Lung (tissue), 11 donors: ENCODE measurements at regions not wholly inside any gene's neighbourhood (a gene's known extent, or its start where the extent isn't known, plus 50 kb on each side); places are given as distances from the start of the nearest gene placed in this dataset.

Experiments
- ATAC-seq: fragments of 200-7000 bp; cut with Tn5 transposase; one replicate; pipeline ENCODE4 v1.9.1; 2020; ENCODE audit warnings: moderate number of reproducible peaks; ENCODE audit not compliant: insufficient read depth, low FRiP score
- DNase-seq, 3 donors: peaks; one replicate each; pipeline ENCODE4 v3.0.0-alpha.2; 2013 to 2017
- H3K27ac ChIP-seq, 2 donors: one replicate each; pipeline ENCODE4 v1.5.1; 2013; ENCODE audit warnings: mild to moderate bottlenecking in 2 of 2, moderate library complexity in 2 of 2, control low read depth in 1 of 2, inconsistent platforms in 1 of 2, low read depth in 1 of 2, low read length in 1 of 2
- H3K27me3 ChIP-seq, 3 donors: one replicate each; pipeline ENCODE4 v1.5.1; 2013; ENCODE audit warnings: low read length in 2 of 3; ENCODE audit not compliant: control insufficient read depth in 3 of 3, insufficient read depth in 3 of 3
- H3K36me3 ChIP-seq, 4 donors: one replicate each; pipeline ENCODE4 v1.5.1; 2013; ENCODE audit warnings: low read length in 4 of 4, mild to moderate bottlenecking in 1 of 4, moderate library complexity in 1 of 4; ENCODE audit not compliant: control insufficient read depth in 4 of 4, insufficient read depth in 4 of 4
- H3K4me1 ChIP-seq, 5 donors: one replicate each; pipeline ENCODE4 v1.5.1; 2013; ENCODE audit warnings: low read length in 5 of 5, mild to moderate bottlenecking in 2 of 5, moderate library complexity in 1 of 5; ENCODE audit not compliant: control insufficient read depth in 5 of 5, insufficient read depth in 5 of 5
- H3K4me3 ChIP-seq: one replicate; pipeline ENCODE4 v1.5.1; 2013; ENCODE audit warnings: mild to moderate bottlenecking, control low read depth, moderate library complexity
- H3K9ac ChIP-seq, 2 donors: one replicate each; pipeline ENCODE4 v1.5.1; 2013; ENCODE audit warnings: low read length in 2 of 2, control low read depth in 1 of 2; ENCODE audit not compliant: insufficient read depth in 1 of 2
- H3K9me3 ChIP-seq, 4 donors: one replicate each; pipeline ENCODE4 v1.5.1; 2013; ENCODE audit warnings: low read length in 3 of 4, mild to moderate bottlenecking in 1 of 4, moderate library complexity in 1 of 4; ENCODE audit not compliant: control insufficient read depth in 4 of 4, insufficient read depth in 3 of 4
- WGBS, 2 donors: extraction: QIAGEN DNeasy Blood & Tissue Kit; methylation state at CpG; one replicate each; pipeline ENCODE4 v1.1.7; 2013; 5-methylcytosine and 5-hydroxymethylcytosine counted together
- TF ChIP-seq, protein P1 (sequence below): IDR thresholded peaks from 2 replicates; pipeline ENCODE4 v1.5.1; 2012; ENCODE audit warnings: mild to moderate bottlenecking; ENCODE audit errors: control extremely low read depth, extremely low read depth
- donor health status: control.
- donor health status: control.
- donor health status: Bipolar disorder and iron deficiency.
- donor health status: healthy.
- donor health status: DM: yes; HTN: yes; CAD: no.

DNA sequence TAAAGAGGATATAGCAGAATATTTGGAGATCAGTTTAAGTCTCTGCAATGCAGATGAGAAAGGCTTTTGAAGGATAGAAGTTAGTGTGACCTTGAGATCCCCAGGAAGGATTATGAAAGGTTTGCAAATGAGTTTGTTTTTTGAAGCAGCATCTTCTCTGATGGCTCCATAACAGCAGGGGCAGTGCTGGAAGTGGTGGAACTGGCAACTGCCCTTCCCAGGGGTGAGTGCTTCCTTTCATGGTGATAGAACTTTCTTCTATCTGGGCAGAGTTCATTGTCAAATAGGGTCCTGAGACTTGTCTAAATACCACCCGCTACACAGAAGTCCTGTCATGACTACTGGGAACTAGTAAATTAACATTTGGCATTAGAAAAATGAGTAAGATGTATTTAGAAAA is 314.2 kb upstream of the MCTP2 start:
- H3K9me3 ChIP-seq, result no peaks in the 10 kb centered on the region
- TF ChIP-seq, protein P1, sequence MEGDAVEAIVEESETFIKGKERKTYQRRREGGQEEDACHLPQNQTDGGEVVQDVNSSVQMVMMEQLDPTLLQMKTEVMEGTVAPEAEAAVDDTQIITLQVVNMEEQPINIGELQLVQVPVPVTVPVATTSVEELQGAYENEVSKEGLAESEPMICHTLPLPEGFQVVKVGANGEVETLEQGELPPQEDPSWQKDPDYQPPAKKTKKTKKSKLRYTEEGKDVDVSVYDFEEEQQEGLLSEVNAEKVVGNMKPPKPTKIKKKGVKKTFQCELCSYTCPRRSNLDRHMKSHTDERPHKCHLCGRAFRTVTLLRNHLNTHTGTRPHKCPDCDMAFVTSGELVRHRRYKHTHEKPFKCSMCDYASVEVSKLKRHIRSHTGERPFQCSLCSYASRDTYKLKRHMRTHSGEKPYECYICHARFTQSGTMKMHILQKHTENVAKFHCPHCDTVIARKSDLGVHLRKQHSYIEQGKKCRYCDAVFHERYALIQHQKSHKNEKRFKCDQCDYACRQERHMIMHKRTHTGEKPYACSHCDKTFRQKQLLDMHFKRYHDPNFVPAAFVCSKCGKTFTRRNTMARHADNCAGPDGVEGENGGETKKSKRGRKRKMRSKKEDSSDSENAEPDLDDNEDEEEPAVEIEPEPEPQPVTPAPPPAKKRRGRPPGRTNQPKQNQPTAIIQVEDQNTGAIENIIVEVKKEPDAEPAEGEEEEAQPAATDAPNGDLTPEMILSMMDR, result no peak

DNA sequence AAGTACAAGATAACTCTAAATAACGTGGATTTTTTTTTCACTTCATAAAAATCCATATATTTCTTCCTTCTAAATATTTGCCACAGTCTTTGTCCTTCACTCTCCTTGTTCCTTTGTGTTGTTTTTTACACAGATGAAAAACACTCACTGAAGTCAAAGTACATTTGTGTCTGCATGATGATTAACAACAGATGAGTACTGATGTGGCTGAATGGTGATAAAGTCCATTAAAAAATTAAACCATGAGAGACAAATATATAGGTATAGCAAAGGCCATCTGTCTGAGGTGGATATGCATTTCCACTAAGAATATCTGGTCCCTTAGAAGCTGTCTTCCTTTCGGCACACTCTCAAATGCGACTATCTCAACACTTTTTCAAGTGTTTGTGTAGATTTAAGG is 317.5 kb upstream of the MCTP2 start:
- H3K9ac ChIP-seq, result no peak overlapping the region
- TF ChIP-seq, protein P1, result no peak
- DNase-seq (no peak), ATAC-seq (no peak)
- H3K27ac ChIP-seq, result no peak overlapping the region
- H3K4me1 ChIP-seq, result no peaks in the 10 kb centered on the region
- no peaks in the 10 kb centered on the region for H3K36me3 ChIP-seq
- 84 to 87% methylated on average over 3 of the region's 3 CpGs for WGBS, 2 donors
- H3K9me3 ChIP-seq, result no peaks in the 10 kb centered on the region
- H3K27me3 ChIP-seq, result no peaks in the 10 kb centered on the region
- no peak overlapping the region for H3K4me3 ChIP-seq

More for the DNA sequence above, 314.2 kb upstream of the MCTP2 start:
- Histone ChIP-seq H3K27me3 (no peaks in the 10 kb centered on the region), H3K4me3 (no peak overlapping the region), H3K4me1 (no peaks in the 10 kb centered on the region), H3K27ac (no peak overlapping the region), H3K9ac (no peak overlapping the region), H3K36me3 (no peaks in the 10 kb centered on the region)
- ATAC-seq (no peak), DNase-seq (no peak)
- WGBS, 2 donors, result 92 to 100% methylated on average over 1 of the region's 1 CpG

DNA sequence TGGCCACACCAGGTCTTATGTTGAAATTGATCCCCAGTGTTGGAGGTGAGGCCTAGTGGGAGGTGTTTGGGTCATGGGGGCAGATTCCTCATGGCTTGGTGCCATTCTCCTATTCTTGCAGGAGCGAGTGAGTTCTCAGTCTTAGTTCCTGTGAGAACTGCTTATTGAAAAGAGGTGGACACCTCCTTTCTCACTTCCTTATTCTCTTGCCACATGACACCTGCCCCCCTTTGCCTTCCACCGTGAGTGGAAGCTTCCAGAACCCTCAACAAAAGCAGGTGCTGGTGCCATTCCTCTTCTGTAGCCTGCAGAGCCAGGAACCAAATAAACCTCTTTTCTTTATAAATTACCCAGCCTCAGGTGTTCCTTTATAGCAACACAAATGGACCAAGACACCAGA is 318.1 kb upstream of the MCTP2 start:
- WGBS, 2 donors, result 59 to 72% methylated on average over 2 of the region's 2 CpGs
- TF ChIP-seq, protein P1, result no peak
- no peaks in the 10 kb centered on the region for H3K9me3 ChIP-seq
- H3K36me3 ChIP-seq, result no peaks in the 10 kb centered on the region
- H3K9ac ChIP-seq, result no peak overlapping the region
- no peaks in the 10 kb centered on the region for H3K4me1 ChIP-seq
- no peak for DNase-seq
- H3K27me3 ChIP-seq, result no peaks in the 10 kb centered on the region
- no peak for ATAC-seq
- no peak overlapping the region for H3K4me3 ChIP-seq
- no peak overlapping the region for H3K27ac ChIP-seq
